H1 (cell line): ENCODE measurements at regions not wholly inside any gene's neighbourhood (a gene's known extent, or its start where the extent isn't known, plus 50 kb on each side); places are given as distances from the start of the nearest gene placed in this dataset.

Source experiments
- BCL11A ChIP-seq, 2 experiments: IDR thresholded peaks; one replicate each; pipeline ENCODE4 v1.6.1; 2011; ENCODE audit warnings: low read depth in 2 of 2, low read length in 2 of 2, mild to moderate bottlenecking in 2 of 2
- CHD2 ChIP-seq: IDR thresholded peaks from 2 replicates; pipeline ENCODE4 v1.6.1; 2012; ENCODE audit warnings: low read length, improper control_type of control experiment
- CREB1 ChIP-seq: IDR thresholded peaks from 2 replicates; pipeline ENCODE4 v1.6.1; 2012; ENCODE audit warnings: inconsistent platforms
- CTCF ChIP-seq, 3 experiments: IDR thresholded peaks; 1 replicate in 2 of 3; 2 replicates in 1 of 3; pipeline versions ENCODE4 v1.5.1 to v1.6.1; 2011; ENCODE audit warnings: low read length in 3 of 3, mild to moderate bottlenecking in 3 of 3, inconsistent platforms in 2 of 3, low read depth in 1 of 3, moderate library complexity in 1 of 3; ENCODE audit not compliant: insufficient read depth in 1 of 3; ENCODE audit errors: control extremely low read depth in 1 of 3
- EP300 ChIP-seq, 2 experiments: IDR thresholded peaks; 1 replicate in 1 of 2; 2 replicates in 1 of 2; pipeline ENCODE4 v1.6.1; 2011 to 2012; ENCODE audit warnings: low read depth in 2 of 2, low read length in 2 of 2, mild to moderate bottlenecking in 2 of 2, borderline replicate concordance in 1 of 2, inconsistent platforms in 1 of 2, moderate library complexity in 1 of 2
- EZH2 ChIP-seq: fragments of 200-600 bp; sonication (generic); IDR thresholded peaks from 2 replicates; pipeline ENCODE4 v1.7.1; 2012; ENCODE audit warnings: low read depth, mild to moderate bottlenecking, moderate library complexity, low read length, inconsistent platforms; ENCODE audit not compliant: severe bottlenecking
- POLR2AphosphoS5 ChIP-seq: IDR thresholded peaks from 2 replicates; pipeline ENCODE4 v1.6.1; 2011; ENCODE audit warnings: low read depth, low read length
- RFX5 ChIP-seq: IDR thresholded peaks from 2 replicates; pipeline ENCODE4 v1.6.1; 2011; ENCODE audit warnings: low read depth, low read length, improper control_type of control experiment, borderline replicate concordance
- TEAD4 ChIP-seq: IDR thresholded peaks from 2 replicates; pipeline ENCODE4 v1.6.1; 2012; ENCODE audit warnings: low read depth, low read length, inconsistent platforms, mixed read lengths
- USF2 ChIP-seq: IDR thresholded peaks from 2 replicates; pipeline ENCODE4 v1.6.1; 2011; ENCODE audit warnings: low read length, improper control_type of control experiment

GRCh38 chr7:96415293-96415940, 93.5 kb upstream of the SLC25A13 start:
- no peak for TF ChIP-seq CTCF (IDR thresholded peaks at IDR 0.05; ENCODE audit: control extremely low read depth in 1 of 3, insufficient read depth in 1 of 3, low read depth in 1 of 3, low read length in 3 of 3)
- TF ChIP-seq CREB1 = no peak
- no peak for TF ChIP-seq RFX5
- TF ChIP-seq USF2 = no peak
- no peak for TF ChIP-seq EP300 (IDR thresholded peaks at IDR 0.05; ENCODE audit: borderline replicate concordance in 1 of 2, low read depth in 2 of 2, low read length in 2 of 2)
- no peak for TF ChIP-seq EZH2
- no peak for TF ChIP-seq POLR2AphosphoS5
- no peak for TF ChIP-seq TEAD4
- no peak for TF ChIP-seq CHD2
- no peak for TF ChIP-seq BCL11A (IDR thresholded peaks at IDR 0.05; ENCODE audit: low read depth in 2 of 2, low read length in 2 of 2)
